ENCODE measurements at regions not wholly inside any gene's neighbourhood (a gene's known extent, or its start where the extent isn't known, plus 50 kb on each side); places are given as distances from the start of the nearest gene placed in this dataset.
"Not testable (repeated sequence)": the region's sequence is repeated elsewhere in the genome, so short reads cannot be mapped to it uniquely, and the experiment has no call there.

GRCh38 chr9:138181963-138182362 lies 304.4 kb downstream of the CACNA1B start:
- H3K27ac ChIP-seq (ENCODE audit: control insufficient read depth, insufficient read depth, low read length); H3K79me2 ChIP-seq (ENCODE audit: control insufficient read depth, insufficient read depth, low read length); dilution Hi-C loops (cut with MboI; ENCODE audit: extremely low pct_ligation_motif_present, low sequenced_read_pairs); H3K4me1 ChIP-seq (ENCODE audit: control insufficient read depth, extremely low read depth, insufficient read depth, low read length); H3K9me1 ChIP-seq (ENCODE audit: control insufficient read depth, extremely low read depth, insufficient read depth, low read length); H3K4me2 ChIP-seq (ENCODE audit: control insufficient read depth, extremely low read depth, insufficient read depth, low read depth, low read length); DNase-seq (ENCODE audit: low read depth, low spot score); H4K20me1 ChIP-seq (ENCODE audit: control insufficient read depth, extremely low read depth, insufficient read depth, low read length); H3K27me3 ChIP-seq (ENCODE audit: control insufficient read depth, extremely low read depth, insufficient read depth, low read length); H3K9ac ChIP-seq (ENCODE audit: control insufficient read depth, extremely low read depth, insufficient read depth, low read length); H3K9me3 ChIP-seq (ENCODE audit: control insufficient read depth, low read depth, low read length); FAIRE-seq; H3K36me3 ChIP-seq (ENCODE audit: control insufficient read depth in 2 of 2, extremely low read depth in 1 of 2, insufficient read depth in 2 of 2, low read length in 2 of 2); H3K4me3 ChIP-seq (ENCODE audit: control insufficient read depth in 2 of 3, extremely low read depth in 1 of 3, insufficient read depth in 2 of 3, low read depth in 1 of 3, low read length in 3 of 3); H2AFZ ChIP-seq (ENCODE audit: control insufficient read depth, low read length): not testable (repeated sequence)

DNA sequence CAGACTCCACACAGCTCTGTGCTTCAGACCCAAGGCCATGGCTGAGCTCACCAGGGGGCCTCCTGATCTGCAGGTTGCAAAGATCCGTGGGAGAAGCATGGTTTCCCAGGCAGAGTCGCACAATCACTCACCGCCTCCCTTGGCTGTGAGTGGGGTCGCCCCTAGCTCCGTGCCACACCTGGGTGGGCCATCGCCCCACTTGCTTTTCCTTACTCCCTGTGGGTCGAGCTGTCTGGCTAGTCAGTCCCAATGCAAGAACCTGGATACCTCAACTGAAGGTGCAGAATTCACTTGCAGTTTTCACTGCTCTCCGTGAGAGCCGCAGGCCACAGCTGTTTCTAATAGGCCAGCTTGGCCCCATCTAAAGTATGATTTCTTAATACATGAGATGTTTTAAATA lies 319.6 kb downstream of the CACNA1B start:
- H3K4me1 ChIP-seq (ENCODE audit: control insufficient read depth, extremely low read depth, insufficient read depth, low read length); H3K4me2 ChIP-seq (ENCODE audit: control insufficient read depth, extremely low read depth, insufficient read depth, low read depth, low read length); H4K20me1 ChIP-seq (ENCODE audit: control insufficient read depth, extremely low read depth, insufficient read depth, low read length); H3K9me1 ChIP-seq (ENCODE audit: control insufficient read depth, extremely low read depth, insufficient read depth, low read length); DNase-seq (ENCODE audit: low read depth, low spot score); H3K36me3 ChIP-seq (ENCODE audit: control insufficient read depth in 2 of 2, extremely low read depth in 1 of 2, insufficient read depth in 2 of 2, low read length in 2 of 2); H3K4me3 ChIP-seq (ENCODE audit: control insufficient read depth in 2 of 3, extremely low read depth in 1 of 3, insufficient read depth in 2 of 3, low read depth in 1 of 3, low read length in 3 of 3); FAIRE-seq; H3K27me3 ChIP-seq (ENCODE audit: control insufficient read depth, extremely low read depth, insufficient read depth, low read length); dilution Hi-C loops (cut with MboI; ENCODE audit: extremely low pct_ligation_motif_present, low sequenced_read_pairs); H3K79me2 ChIP-seq (ENCODE audit: control insufficient read depth, insufficient read depth, low read length); H3K9ac ChIP-seq (ENCODE audit: control insufficient read depth, extremely low read depth, insufficient read depth, low read length); H3K27ac ChIP-seq (ENCODE audit: control insufficient read depth, insufficient read depth, low read length); H2AFZ ChIP-seq (ENCODE audit: control insufficient read depth, low read length); H3K9me3 ChIP-seq (ENCODE audit: control insufficient read depth, low read depth, low read length): not testable (repeated sequence)

DNA sequence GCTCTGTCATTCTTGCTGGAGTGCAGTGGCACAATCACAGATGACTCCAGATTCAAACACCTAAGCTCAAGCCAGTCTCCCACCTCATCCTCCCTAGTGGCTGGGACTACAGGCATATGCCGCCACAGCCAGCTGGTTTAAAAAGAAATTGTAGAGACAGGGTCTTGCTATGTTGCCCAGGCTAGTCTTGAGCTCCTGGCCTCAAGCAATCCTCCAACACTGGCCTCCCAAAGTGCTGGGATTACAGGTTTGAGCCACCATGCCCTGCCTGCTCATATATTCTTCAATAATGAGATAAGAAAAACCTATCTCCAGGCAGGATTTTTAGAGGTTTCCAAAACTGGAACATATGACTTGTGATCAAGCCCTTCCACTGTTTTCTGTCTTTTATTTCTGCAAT lies 321.4 kb downstream of the CACNA1B start:
- H3K79me2 ChIP-seq (ENCODE audit: control insufficient read depth, insufficient read depth, low read length); H3K27ac ChIP-seq (ENCODE audit: control insufficient read depth, insufficient read depth, low read length); H4K20me1 ChIP-seq (ENCODE audit: control insufficient read depth, extremely low read depth, insufficient read depth, low read length); DNase-seq (ENCODE audit: low read depth, low spot score); FAIRE-seq; H2AFZ ChIP-seq (ENCODE audit: control insufficient read depth, low read length); H3K27me3 ChIP-seq (ENCODE audit: control insufficient read depth, extremely low read depth, insufficient read depth, low read length); H3K9ac ChIP-seq (ENCODE audit: control insufficient read depth, extremely low read depth, insufficient read depth, low read length); H3K4me2 ChIP-seq (ENCODE audit: control insufficient read depth, extremely low read depth, insufficient read depth, low read depth, low read length); dilution Hi-C loops (cut with MboI; ENCODE audit: extremely low pct_ligation_motif_present, low sequenced_read_pairs); H3K4me3 ChIP-seq (ENCODE audit: control insufficient read depth in 2 of 3, extremely low read depth in 1 of 3, insufficient read depth in 2 of 3, low read depth in 1 of 3, low read length in 3 of 3); H3K9me1 ChIP-seq (ENCODE audit: control insufficient read depth, extremely low read depth, insufficient read depth, low read length); H3K36me3 ChIP-seq (ENCODE audit: control insufficient read depth in 2 of 2, extremely low read depth in 1 of 2, insufficient read depth in 2 of 2, low read length in 2 of 2); H3K4me1 ChIP-seq (ENCODE audit: control insufficient read depth, extremely low read depth, insufficient read depth, low read length); H3K9me3 ChIP-seq (ENCODE audit: control insufficient read depth, low read depth, low read length): not testable (repeated sequence)

DNA sequence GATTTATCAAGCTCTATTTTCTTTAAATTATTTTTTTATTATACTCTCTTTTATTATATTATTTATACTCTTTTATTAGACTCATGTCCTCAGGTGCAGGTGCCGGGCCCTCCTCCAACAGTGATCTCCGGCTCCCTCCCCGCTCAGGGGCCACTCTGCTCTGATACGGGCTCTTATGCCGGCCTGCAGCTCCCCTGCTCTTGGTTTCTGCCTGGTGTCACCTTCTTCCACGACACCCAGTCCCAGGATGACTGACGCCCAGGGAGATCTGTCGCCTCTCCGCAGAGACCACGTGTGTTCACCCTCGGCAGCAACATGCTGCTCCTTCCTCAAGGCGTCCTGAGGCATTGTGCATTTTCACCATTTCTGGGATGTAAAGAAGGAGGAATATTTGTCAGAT lies 322.3 kb downstream of the CACNA1B start:
- H2AFZ ChIP-seq (ENCODE audit: control insufficient read depth, low read length); FAIRE-seq; H4K20me1 ChIP-seq (ENCODE audit: control insufficient read depth, extremely low read depth, insufficient read depth, low read length); H3K9me3 ChIP-seq (ENCODE audit: control insufficient read depth, low read depth, low read length); H3K36me3 ChIP-seq (ENCODE audit: control insufficient read depth in 2 of 2, extremely low read depth in 1 of 2, insufficient read depth in 2 of 2, low read length in 2 of 2); H3K4me3 ChIP-seq (ENCODE audit: control insufficient read depth in 2 of 3, extremely low read depth in 1 of 3, insufficient read depth in 2 of 3, low read depth in 1 of 3, low read length in 3 of 3); H3K27ac ChIP-seq (ENCODE audit: control insufficient read depth, insufficient read depth, low read length); H3K9me1 ChIP-seq (ENCODE audit: control insufficient read depth, extremely low read depth, insufficient read depth, low read length); H3K27me3 ChIP-seq (ENCODE audit: control insufficient read depth, extremely low read depth, insufficient read depth, low read length); dilution Hi-C loops (cut with MboI; ENCODE audit: extremely low pct_ligation_motif_present, low sequenced_read_pairs); H3K4me1 ChIP-seq (ENCODE audit: control insufficient read depth, extremely low read depth, insufficient read depth, low read length); DNase-seq (ENCODE audit: low read depth, low spot score); H3K4me2 ChIP-seq (ENCODE audit: control insufficient read depth, extremely low read depth, insufficient read depth, low read depth, low read length); H3K79me2 ChIP-seq (ENCODE audit: control insufficient read depth, insufficient read depth, low read length); H3K9ac ChIP-seq (ENCODE audit: control insufficient read depth, extremely low read depth, insufficient read depth, low read length): not testable (repeated sequence)

DNA sequence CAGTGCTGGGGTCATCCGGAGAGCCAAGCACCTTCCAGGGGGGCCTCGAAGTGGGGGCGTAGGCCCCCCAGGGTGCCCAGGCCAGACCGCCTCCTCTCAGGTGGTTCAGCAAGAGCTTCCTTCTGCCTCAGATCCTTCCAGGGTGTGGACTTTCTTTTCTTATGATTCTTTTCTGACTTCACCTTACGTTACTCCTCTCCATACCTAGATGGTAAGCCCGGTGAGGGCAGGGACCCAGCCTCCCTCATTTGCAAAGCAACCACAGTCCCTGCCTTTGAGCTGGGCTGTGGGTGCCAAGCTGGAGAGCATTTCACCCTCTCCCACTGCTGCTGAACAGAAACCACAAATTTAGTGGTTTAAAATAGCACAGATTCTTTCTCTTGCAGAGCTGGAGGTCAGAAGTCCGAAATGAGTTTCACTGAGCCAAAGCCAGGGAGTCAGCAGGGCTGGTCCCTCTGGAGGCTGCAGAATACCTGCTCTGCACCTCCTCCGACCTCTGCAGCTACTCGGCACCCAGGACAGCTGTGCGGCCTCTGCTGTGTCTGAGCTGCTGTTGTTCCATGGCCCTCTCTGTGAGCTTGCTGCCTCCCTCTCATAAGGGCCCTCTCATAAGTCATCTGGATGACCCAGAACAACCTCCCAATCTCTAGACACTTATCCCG lies 323.0 kb downstream of the CACNA1B start:
- H4K20me1 ChIP-seq (ENCODE audit: control insufficient read depth, extremely low read depth, insufficient read depth, low read length); FAIRE-seq; H3K27me3 ChIP-seq (ENCODE audit: control insufficient read depth, extremely low read depth, insufficient read depth, low read length); H3K4me2 ChIP-seq (ENCODE audit: control insufficient read depth, extremely low read depth, insufficient read depth, low read depth, low read length); dilution Hi-C loops (cut with MboI; ENCODE audit: extremely low pct_ligation_motif_present, low sequenced_read_pairs); H3K79me2 ChIP-seq (ENCODE audit: control insufficient read depth, insufficient read depth, low read length); H3K36me3 ChIP-seq (ENCODE audit: control insufficient read depth in 2 of 2, extremely low read depth in 1 of 2, insufficient read depth in 2 of 2, low read length in 2 of 2); H3K27ac ChIP-seq (ENCODE audit: control insufficient read depth, insufficient read depth, low read length); H2AFZ ChIP-seq (ENCODE audit: control insufficient read depth, low read length); DNase-seq (ENCODE audit: low read depth, low spot score); H3K9ac ChIP-seq (ENCODE audit: control insufficient read depth, extremely low read depth, insufficient read depth, low read length); H3K4me1 ChIP-seq (ENCODE audit: control insufficient read depth, extremely low read depth, insufficient read depth, low read length); H3K9me1 ChIP-seq (ENCODE audit: control insufficient read depth, extremely low read depth, insufficient read depth, low read length); H3K9me3 ChIP-seq (ENCODE audit: control insufficient read depth, low read depth, low read length); H3K4me3 ChIP-seq (ENCODE audit: control insufficient read depth in 2 of 3, extremely low read depth in 1 of 3, insufficient read depth in 2 of 3, low read depth in 1 of 3, low read length in 3 of 3): not testable (repeated sequence)
